GM12878 (cell line): ENCODE measurements at regions not wholly inside any gene's neighbourhood (a gene's known extent, or its start where the extent isn't known, plus 50 kb on each side); places are given as distances from the start of the nearest gene placed in this dataset.

Source experiments
- ASH2L ChIP-seq: fragments of 300-600, 200-600 bp; sonication (generic); IDR thresholded peaks from 2 replicates; pipeline ENCODE4 v1.6.1; 2017; ENCODE audit warnings: low read depth, mild to moderate bottlenecking, borderline replicate concordance
- BCLAF1 ChIP-seq: fragments of 450-650 bp; IDR thresholded peaks from 2 replicates; pipeline ENCODE4 v1.6.1; 2017; ENCODE audit warnings: antibody characterized with exemption, mild to moderate bottlenecking, moderate library complexity
- BRCA1 ChIP-seq: IDR thresholded peaks from 2 replicates; pipeline ENCODE4 v1.6.1; 2011; ENCODE audit warnings: low read depth, low read length, improper control_type of control experiment
- CBX3 ChIP-seq: fragments of 200-600 bp; sonication (generic); IDR thresholded peaks from 2 replicates; pipeline ENCODE4 v1.6.1; 2016; ENCODE audit warnings: low read depth, borderline replicate concordance
- CHD2 ChIP-seq: IDR thresholded peaks from 2 replicates; pipeline ENCODE4 v1.6.1; 2011; ENCODE audit warnings: low read depth, low read length, improper control_type of control experiment, borderline replicate concordance
- FOS ChIP-seq: IDR thresholded peaks from 3 replicates; pipeline ENCODE4 v1.6.1; 2011; ENCODE audit warnings: borderline replicate concordance; ENCODE audit not compliant: insufficient read length; ENCODE audit errors: extremely low read depth
- IRF3 ChIP-seq: fragments of 450-650 bp; IDR thresholded peaks from 2 replicates; pipeline ENCODE4 v1.6.1; 2014; ENCODE audit warnings: mild to moderate bottlenecking
- JUNB ChIP-seq: IDR thresholded peaks from 2 replicates; pipeline ENCODE4 v1.6.1; 2016; ENCODE audit warnings: antibody characterized with exemption, mild to moderate bottlenecking
- KDM1A ChIP-seq: fragments of 200-600 bp; sonication (generic); IDR thresholded peaks from 2 replicates; pipeline ENCODE4 v1.6.1; 2016; ENCODE audit warnings: borderline replicate concordance
- MEF2B ChIP-seq: fragments of 450-650 bp; IDR thresholded peaks from 2 replicates; pipeline ENCODE4 v1.6.1; 2018; ENCODE audit warnings: mild to moderate bottlenecking, moderate library complexity; ENCODE audit not compliant: partially characterized antibody, poor library complexity, severe bottlenecking
- PAX8 ChIP-seq: fragments of 450-650 bp; IDR thresholded peaks from 2 replicates; pipeline ENCODE4 v1.6.1; 2017; ENCODE audit warnings: mild to moderate bottlenecking, moderate library complexity
- SMARCA5 ChIP-seq: fragments of 450-650 bp; IDR thresholded peaks from 2 replicates; pipeline ENCODE4 v1.6.1; 2017; ENCODE audit warnings: mild to moderate bottlenecking
- SP1 ChIP-seq: IDR thresholded peaks from one replicate; pipeline ENCODE4 v1.6.1; 2011; ENCODE audit warnings: low read depth, low read length
- TCF12 ChIP-seq: IDR thresholded peaks from 2 replicates; pipeline ENCODE4 v1.6.1; 2011; ENCODE audit warnings: low read depth, mild to moderate bottlenecking, low read length
- TCF7 ChIP-seq: IDR thresholded peaks from 2 replicates; pipeline ENCODE4 v1.6.1; 2014; ENCODE audit warnings: antibody characterized with exemption, borderline replicate concordance
- ZBTB40 ChIP-seq: fragments of 450-650 bp; IDR thresholded peaks from 2 replicates; pipeline ENCODE4 v1.6.1; 2016; ENCODE audit warnings: mild to moderate bottlenecking, moderate library complexity, borderline replicate concordance
- ZNF207 ChIP-seq: fragments of 450-650 bp; IDR thresholded peaks from 2 replicates; pipeline ENCODE4 v1.6.1; 2014; ENCODE audit warnings: antibody characterized with exemption, mild to moderate bottlenecking, borderline replicate concordance
- TF ChIP-seq, protein P1 (sequence below): IDR thresholded peaks from 2 replicates; pipeline ENCODE4 v1.6.1; 2012; ENCODE audit warnings: low read depth, low read length, improper control_type of control experiment
- TF ChIP-seq, protein P2 (sequence below): IDR thresholded peaks from 2 replicates; pipeline ENCODE4 v1.6.1; 2011; ENCODE audit warnings: borderline replicate concordance, low read depth, mild to moderate bottlenecking, moderate library complexity, low read length; ENCODE audit not compliant: insufficient read depth, poor library complexity, severe bottlenecking

DNA sequence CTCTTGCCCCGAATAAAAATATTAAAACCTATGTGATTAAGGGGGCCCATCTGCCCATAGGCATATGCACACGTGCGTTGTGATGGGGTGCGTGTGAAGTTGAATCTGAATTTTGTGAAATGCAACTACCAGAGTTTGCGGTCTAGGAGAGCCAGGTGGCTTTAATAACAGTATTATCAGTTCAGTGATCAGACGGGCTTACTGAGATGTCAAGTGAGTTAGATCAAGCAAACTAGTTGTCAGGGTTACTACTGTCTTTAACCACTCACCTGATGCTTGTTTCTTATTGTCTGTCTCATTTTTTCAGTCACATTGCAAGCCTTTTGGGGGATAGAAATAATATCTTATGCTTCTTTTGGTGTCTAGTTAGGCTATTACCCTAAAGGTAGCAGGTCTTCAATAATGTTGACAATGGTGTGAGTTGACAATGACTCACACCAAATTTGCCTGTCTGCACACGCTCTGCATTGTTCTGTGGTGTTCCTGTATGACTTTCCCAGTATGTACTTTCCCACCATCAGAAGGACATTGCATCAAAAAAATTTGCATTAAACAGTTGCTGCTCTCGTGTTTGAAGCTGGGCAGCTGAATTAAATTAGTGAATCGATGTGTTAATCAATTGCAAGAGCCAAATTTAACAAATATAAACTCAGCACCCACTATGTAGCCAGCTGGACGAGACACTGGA, 103.1 kb upstream of the NAA20 start (continued):
- no peak for TF ChIP-seq BCLAF1
- TF ChIP-seq PAX8, result no peak
- no peak for TF ChIP-seq ASH2L
- no peak for TF ChIP-seq IRF3
- TF ChIP-seq CBX3, result no peak
- TF ChIP-seq CHD2, result no peak
- no peak for TF ChIP-seq SMARCA5
- peak; percentile 32 for TF ChIP-seq MEF2B
- no peak for TF ChIP-seq ZNF207
- peak; percentile 49; the same call in 1 of the 2 replicates for TF ChIP-seq TCF7
- TF ChIP-seq, protein P1, sequence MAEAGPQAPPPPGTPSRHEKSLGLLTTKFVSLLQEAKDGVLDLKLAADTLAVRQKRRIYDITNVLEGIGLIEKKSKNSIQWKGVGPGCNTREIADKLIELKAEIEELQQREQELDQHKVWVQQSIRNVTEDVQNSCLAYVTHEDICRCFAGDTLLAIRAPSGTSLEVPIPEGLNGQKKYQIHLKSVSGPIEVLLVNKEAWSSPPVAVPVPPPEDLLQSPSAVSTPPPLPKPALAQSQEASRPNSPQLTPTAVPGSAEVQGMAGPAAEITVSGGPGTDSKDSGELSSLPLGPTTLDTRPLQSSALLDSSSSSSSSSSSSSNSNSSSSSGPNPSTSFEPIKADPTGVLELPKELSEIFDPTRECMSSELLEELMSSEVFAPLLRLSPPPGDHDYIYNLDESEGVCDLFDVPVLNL, result no peak
- no peak for TF ChIP-seq BRCA1
- no peak for TF ChIP-seq ZBTB40
- TF ChIP-seq JUNB, result peak; percentile 59
- TF ChIP-seq TCF12, result peak; percentile 42; the same call in 1 of the 2 replicates
- TF ChIP-seq FOS, result no peak
- TF ChIP-seq, protein P2, sequence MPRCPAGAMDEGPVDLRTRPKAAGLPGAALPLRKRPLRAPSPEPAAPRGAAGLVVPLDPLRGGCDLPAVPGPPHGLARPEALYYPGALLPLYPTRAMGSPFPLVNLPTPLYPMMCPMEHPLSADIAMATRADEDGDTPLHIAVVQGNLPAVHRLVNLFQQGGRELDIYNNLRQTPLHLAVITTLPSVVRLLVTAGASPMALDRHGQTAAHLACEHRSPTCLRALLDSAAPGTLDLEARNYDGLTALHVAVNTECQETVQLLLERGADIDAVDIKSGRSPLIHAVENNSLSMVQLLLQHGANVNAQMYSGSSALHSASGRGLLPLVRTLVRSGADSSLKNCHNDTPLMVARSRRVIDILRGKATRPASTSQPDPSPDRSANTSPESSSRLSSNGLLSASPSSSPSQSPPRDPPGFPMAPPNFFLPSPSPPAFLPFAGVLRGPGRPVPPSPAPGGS, result peak; percentile 50
- no peak for TF ChIP-seq KDM1A
- no peak for TF ChIP-seq SP1
